MCF 10A (cell line): ENCODE measurements at regions not wholly inside any gene's neighbourhood (a gene's known extent, or its start where the extent isn't known, plus 50 kb on each side); places are given as distances from the start of the nearest gene placed in this dataset.
"Not testable (repeated sequence)": the region's sequence is repeated elsewhere in the genome, so short reads cannot be mapped to it uniquely, and the experiment has no call there.

Experiments
- BruUV-seq: library from RNA; stranded (reverse); fragments of 400-500 nt; replicated peaks from 2 replicates; lab custom pipeline; 2021; lab: Mats Ljungman, UMichigan
- CTCF ChIA-PET: fragments of 300-600 bp; sonication (Branson Sonifier 250); formaldehyde crosslinking; extraction: SDS; loops from one replicate; lab custom pipeline; 2021; ENCODE audit warnings: antibody characterized with exemption, inconsistent platforms; lab: Yijun Ruan, JAX
- POLR2A ChIA-PET: fragments of 300-600, 350-650 bp; sonication (Branson Sonifier 250); formaldehyde crosslinking; extraction: SDS; loops from one replicate; lab custom pipeline; 2020; ENCODE audit warnings: antibody characterized with exemption, inconsistent platforms; lab: Yijun Ruan, JAX
- DNase-seq: peaks from one replicate; pipeline ENCODE4 v3.0.0-alpha.2; 2018; ENCODE audit not compliant: unreplicated experiment
- H3K27ac Mint-ChIP-seq: one replicate; pipeline ENCODE4 v1.8.0; 2022; ENCODE audit warnings: mild to moderate bottlenecking, low read depth, mixed read lengths; ENCODE audit not compliant: unreplicated experiment
- H3K27me3 Mint-ChIP-seq: one replicate; pipeline ENCODE4 v1.8.0; 2022; ENCODE audit warnings: mixed read lengths; ENCODE audit not compliant: insufficient read depth, unreplicated experiment
- H3K36me3 Mint-ChIP-seq: one replicate; pipeline ENCODE4 v1.8.0; 2022; ENCODE audit warnings: mild to moderate bottlenecking, moderate library complexity, mixed read lengths; ENCODE audit not compliant: insufficient read depth, unreplicated experiment
- H3K4me1 Mint-ChIP-seq: one replicate; pipeline ENCODE4 v1.8.0; 2022; ENCODE audit warnings: mixed read lengths; ENCODE audit not compliant: insufficient read depth, unreplicated experiment
- H3K4me3 Mint-ChIP-seq: one replicate; pipeline ENCODE4 v1.8.0; 2022; ENCODE audit warnings: mild to moderate bottlenecking, moderate library complexity, mixed read lengths; ENCODE audit not compliant: unreplicated experiment
- H3K9me3 Mint-ChIP-seq: one replicate; pipeline ENCODE4 v1.8.0; 2022; ENCODE audit warnings: mixed read lengths; ENCODE audit not compliant: unreplicated experiment
- CTCF ChIP-seq: fragments of 200-600 bp; IDR thresholded peaks from one replicate; pipeline ENCODE4 v1.8.0; 2022; ENCODE audit warnings: antibody characterized with exemption, mild to moderate bottlenecking; ENCODE audit not compliant: unreplicated experiment
- intact Hi-C: fragments of 100-400 bp; cut with micrococcal nuclease; formaldehyde crosslinking; loops from 2 replicates; pipeline ENCODE4 v1.14.1; 2022

GRCh38 chr7:125195156-125195555 lies 265.5 kb upstream of the POT1 start:
- ChIA-PET CTCF (interaction anchor here (0.6 kb wide), 1 partner anchor 621 kb away, joined by 3 read pairs; no protein-coding TSS in a partner anchor), POLR2A (no interaction called here)
- intact Hi-C loops, result no loop called here
- H3K9me3 Mint-ChIP-seq, result peaks cover 9% of the 10 kb centered on the region
- H3K4me1 Mint-ChIP-seq, result peaks cover 5% of the 10 kb centered on the region
- no peak overlapping the region for H3K4me3 Mint-ChIP-seq
- peak overlapping the region; percentile 75 for H3K27ac Mint-ChIP-seq
- no peaks in the 10 kb centered on the region for H3K36me3 Mint-ChIP-seq
- BruUV-seq, result no TSS peak
- DNase-seq, result no peak
- no peak for TF ChIP-seq CTCF
- H3K27me3 Mint-ChIP-seq, result no peaks in the 10 kb centered on the region

- TF ChIP-seq CTCF, result no peak
- no peaks in the 10 kb centered on the region for H3K36me3 Mint-ChIP-seq
- CTCF ChIA-PET, result no interaction called here
- H3K4me3 Mint-ChIP-seq, result no peak overlapping the region
- intact Hi-C loops, result no loop called here
- no peak for DNase-seq
- H3K4me1 Mint-ChIP-seq, result peaks cover 5% of the 10 kb centered on the region
- H3K27me3 Mint-ChIP-seq, result no peaks in the 10 kb centered on the region
- BruUV-seq, result no TSS peak
- H3K9me3 Mint-ChIP-seq, result peaks cover 14% of the 10 kb centered on the region
- POLR2A ChIA-PET, result no interaction called here
- no peak overlapping the region for H3K27ac Mint-ChIP-seq
Measured at GRCh38 chr7:125193263-125193662, 263.6 kb upstream of the POT1 start.

- no peak for DNase-seq
- no TSS peak for BruUV-seq
Measured at GRCh38 chr7:125184801-125185200, 255.2 kb upstream of the POT1 start.

GRCh38 chr7:125181569-125182267 lies 252.1 kb upstream of the POT1 start:
- intact Hi-C loops, H3K4me1 Mint-ChIP-seq, DNase-seq, H3K36me3 Mint-ChIP-seq, H3K4me3 Mint-ChIP-seq, POLR2A ChIA-PET, H3K9me3 Mint-ChIP-seq, H3K27ac Mint-ChIP-seq, BruUV-seq, H3K27me3 Mint-ChIP-seq, CTCF ChIA-PET: not testable (repeated sequence)

More at GRCh38 chr7:125184801-125185200, 255.2 kb upstream of the POT1 start:
- no peak overlapping the region for H3K27ac Mint-ChIP-seq
- H3K4me1 Mint-ChIP-seq, result no peaks in the 10 kb centered on the region
- no peaks in the 10 kb centered on the region for H3K36me3 Mint-ChIP-seq
- ChIA-PET POLR2A (no interaction called here), CTCF (interaction anchor here (1.5 kb wide), 1 partner anchor 124 kb away, joined by 3 read pairs; no protein-coding TSS in a partner anchor)
- H3K9me3 Mint-ChIP-seq, result peaks cover 3% of the 10 kb centered on the region
- H3K27me3 Mint-ChIP-seq, result no peaks in the 10 kb centered on the region
- no peak for TF ChIP-seq CTCF
- intact Hi-C loops, result no loop called here
- H3K4me3 Mint-ChIP-seq, result no peak overlapping the region
